Right lobe of liver (tissue), 4 donors: ENCODE measurements at regions not wholly inside any gene's neighbourhood (a gene's known extent, or its start where the extent isn't known, plus 50 kb on each side); places are given as distances from the start of the nearest gene placed in this dataset.

Source experiments
- POLR2A ChIP-seq: fragments of 450-650 bp; IDR thresholded peaks from one replicate; pipeline ENCODE4 v1.6.1; 2017; ENCODE audit warnings: antibody characterized with exemption, mild to moderate bottlenecking
- TF ChIP-seq, protein P1 (sequence below), 4 donors: fragments of 200-600 bp in 3 of 4; fragments of 450-650 bp in 1 of 4; IDR thresholded peaks; one replicate each; pipeline versions ENCODE4 v1.5.1 to v1.8.0; 2016 to 2022; ENCODE audit warnings: antibody characterized with exemption in 4 of 4, mild to moderate bottlenecking in 2 of 4
- donor health status: DM: no; HTN: no; CAD: no.
- donor health status: DM: no; HTN: no; CAD: no.
- donor health status: DM: no; HTN: yes; CAD: no.

DNA sequence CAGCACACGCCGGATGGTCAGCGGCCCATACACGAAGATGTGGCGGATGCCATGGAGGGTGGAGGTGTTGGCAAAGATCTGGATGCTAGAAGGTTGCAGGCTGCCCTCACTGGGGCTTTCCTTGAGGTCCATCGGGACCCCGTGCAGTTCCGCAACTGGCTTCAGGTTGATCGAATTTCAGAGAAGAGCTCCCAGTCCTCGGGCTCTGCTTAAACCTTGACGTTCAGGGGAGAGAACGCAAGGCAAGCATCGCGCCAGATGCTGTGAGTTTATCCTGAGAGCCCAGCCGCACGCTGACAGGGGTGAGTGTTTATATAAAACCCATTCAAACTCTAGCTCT is 98.7 kb upstream of the CCL2 start:
- TF ChIP-seq POLR2A = no peak
- TF ChIP-seq, protein P1, sequence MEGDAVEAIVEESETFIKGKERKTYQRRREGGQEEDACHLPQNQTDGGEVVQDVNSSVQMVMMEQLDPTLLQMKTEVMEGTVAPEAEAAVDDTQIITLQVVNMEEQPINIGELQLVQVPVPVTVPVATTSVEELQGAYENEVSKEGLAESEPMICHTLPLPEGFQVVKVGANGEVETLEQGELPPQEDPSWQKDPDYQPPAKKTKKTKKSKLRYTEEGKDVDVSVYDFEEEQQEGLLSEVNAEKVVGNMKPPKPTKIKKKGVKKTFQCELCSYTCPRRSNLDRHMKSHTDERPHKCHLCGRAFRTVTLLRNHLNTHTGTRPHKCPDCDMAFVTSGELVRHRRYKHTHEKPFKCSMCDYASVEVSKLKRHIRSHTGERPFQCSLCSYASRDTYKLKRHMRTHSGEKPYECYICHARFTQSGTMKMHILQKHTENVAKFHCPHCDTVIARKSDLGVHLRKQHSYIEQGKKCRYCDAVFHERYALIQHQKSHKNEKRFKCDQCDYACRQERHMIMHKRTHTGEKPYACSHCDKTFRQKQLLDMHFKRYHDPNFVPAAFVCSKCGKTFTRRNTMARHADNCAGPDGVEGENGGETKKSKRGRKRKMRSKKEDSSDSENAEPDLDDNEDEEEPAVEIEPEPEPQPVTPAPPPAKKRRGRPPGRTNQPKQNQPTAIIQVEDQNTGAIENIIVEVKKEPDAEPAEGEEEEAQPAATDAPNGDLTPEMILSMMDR (IDR thresholded peaks at IDR 0.05) = no peak
